ENCODE measurements at regions not wholly inside any gene's neighbourhood (a gene's known extent, or its start where the extent isn't known, plus 50 kb on each side); places are given as distances from the start of the nearest gene placed in this dataset.

- in situ Hi-C loops (cut with HindIII; ENCODE audit: low pct_unique_long_range_greater_than_20kb, low sequenced_read_pairs): no loop called here
- no TSS peak for BruUV-seq (replicated peaks)
- CTCF ChIA-PET: no interaction called here
These were observed 467.3 kb upstream of the IRAK1BP1 start for GRCh38 chr6:78400076-78400475.

GRCh38 chr6:78427386-78427785, 440.0 kb upstream of the IRAK1BP1 start:
- Histone ChIP-seq H3K27ac (ENCODE audit: low read length) (no peak overlapping the region), H3K27me3 (ENCODE audit: control insufficient read depth, insufficient read depth, low read length) (no peaks in the 10 kb centered on the region), H3K4me1 (ENCODE audit: control insufficient read depth, insufficient read depth, low read length) (no peaks in the 10 kb centered on the region), H3K4me3 (ENCODE audit: low read depth in 2 of 2, low read length in 2 of 2) (no peak overlapping the region), H3K36me3 (ENCODE audit: control insufficient read depth, insufficient read depth, low read length) (no peaks in the 10 kb centered on the region), H3K9me3 (ENCODE audit: control insufficient read depth, insufficient read depth, low read depth, low read length) (no peaks in the 10 kb centered on the region)
- DNase-seq (ENCODE audit: low read depth, low spot score) (no peak), ATAC-seq (no peak)
- in situ Hi-C loops (cut with HindIII; ENCODE audit: low pct_unique_long_range_greater_than_20kb, low sequenced_read_pairs): no loop called here
- BruUV-seq (replicated peaks): no TSS peak
- POLR2A ChIA-PET: no interaction called here
- CTCF ChIA-PET: no interaction called here
- TF ChIP-seq SIN3A (IDR thresholded peaks at IDR 0.05; ENCODE audit: borderline replicate concordance, insufficient read depth, low read depth, low read length) (no peak), TCF7L2 (IDR thresholded peaks at IDR 0.05; ENCODE audit: low read depth, low read length) (no peak), CTCF (IDR thresholded peaks at IDR 0.05) (no peak), REST (IDR thresholded peaks at IDR 0.05; ENCODE audit: insufficient read depth in 1 of 2, low read depth in 2 of 2, low read length in 1 of 2) (no peak), POLR2AphosphoS5 (IDR thresholded peaks at IDR 0.05; ENCODE audit: low read depth, low read length) (no peak)
- intact Hi-C loops (cut with micrococcal nuclease; ENCODE audit: unreplicated experiment): no loop called here

More at GRCh38 chr6:78400076-78400475, 467.3 kb upstream of the IRAK1BP1 start:
- Histone ChIP-seq H3K4me1 (ENCODE audit: control insufficient read depth, insufficient read depth, low read length) (no peaks in the 10 kb centered on the region), H3K36me3 (ENCODE audit: control insufficient read depth, insufficient read depth, low read length) (no peaks in the 10 kb centered on the region), H3K27ac (ENCODE audit: low read length) (no peak overlapping the region), H3K27me3 (ENCODE audit: control insufficient read depth, insufficient read depth, low read length) (no peaks in the 10 kb centered on the region), H3K4me3 (ENCODE audit: low read depth in 2 of 2, low read length in 2 of 2) (no peak overlapping the region), H3K9me3 (ENCODE audit: control insufficient read depth, insufficient read depth, low read depth, low read length) (no peaks in the 10 kb centered on the region)
- intact Hi-C loops (cut with micrococcal nuclease; ENCODE audit: unreplicated experiment): no loop called here
- no peak for ATAC-seq
- TF ChIP-seq REST (IDR thresholded peaks at IDR 0.05; ENCODE audit: insufficient read depth in 1 of 2, low read depth in 2 of 2, low read length in 1 of 2) (no peak), TCF7L2 (IDR thresholded peaks at IDR 0.05; ENCODE audit: low read depth, low read length) (no peak), SIN3A (IDR thresholded peaks at IDR 0.05; ENCODE audit: borderline replicate concordance, insufficient read depth, low read depth, low read length) (no peak), POLR2AphosphoS5 (IDR thresholded peaks at IDR 0.05; ENCODE audit: low read depth, low read length) (no peak), CTCF (IDR thresholded peaks at IDR 0.05) (no peak)
- POLR2A ChIA-PET: no interaction called here
- no peak for DNase-seq (ENCODE audit: low read depth, low spot score)

Data from Panc1 (cell line).